HG03139 (cell line): ENCODE measurements at regions not wholly inside any gene's neighbourhood (a gene's known extent, or its start where the extent isn't known, plus 50 kb on each side); places are given as distances from the start of the nearest gene placed in this dataset.
"Not testable (repeated sequence)": the region's sequence is repeated elsewhere in the genome, so short reads cannot be mapped to it uniquely, and the experiment has no call there.

Experiments used
- ATAC-seq: cut with Tn5 transposase; IDR thresholded peaks from one replicate; pipeline ENCODE4 v1.9.1; 2021; ENCODE audit not compliant: unreplicated experiment

DNA sequence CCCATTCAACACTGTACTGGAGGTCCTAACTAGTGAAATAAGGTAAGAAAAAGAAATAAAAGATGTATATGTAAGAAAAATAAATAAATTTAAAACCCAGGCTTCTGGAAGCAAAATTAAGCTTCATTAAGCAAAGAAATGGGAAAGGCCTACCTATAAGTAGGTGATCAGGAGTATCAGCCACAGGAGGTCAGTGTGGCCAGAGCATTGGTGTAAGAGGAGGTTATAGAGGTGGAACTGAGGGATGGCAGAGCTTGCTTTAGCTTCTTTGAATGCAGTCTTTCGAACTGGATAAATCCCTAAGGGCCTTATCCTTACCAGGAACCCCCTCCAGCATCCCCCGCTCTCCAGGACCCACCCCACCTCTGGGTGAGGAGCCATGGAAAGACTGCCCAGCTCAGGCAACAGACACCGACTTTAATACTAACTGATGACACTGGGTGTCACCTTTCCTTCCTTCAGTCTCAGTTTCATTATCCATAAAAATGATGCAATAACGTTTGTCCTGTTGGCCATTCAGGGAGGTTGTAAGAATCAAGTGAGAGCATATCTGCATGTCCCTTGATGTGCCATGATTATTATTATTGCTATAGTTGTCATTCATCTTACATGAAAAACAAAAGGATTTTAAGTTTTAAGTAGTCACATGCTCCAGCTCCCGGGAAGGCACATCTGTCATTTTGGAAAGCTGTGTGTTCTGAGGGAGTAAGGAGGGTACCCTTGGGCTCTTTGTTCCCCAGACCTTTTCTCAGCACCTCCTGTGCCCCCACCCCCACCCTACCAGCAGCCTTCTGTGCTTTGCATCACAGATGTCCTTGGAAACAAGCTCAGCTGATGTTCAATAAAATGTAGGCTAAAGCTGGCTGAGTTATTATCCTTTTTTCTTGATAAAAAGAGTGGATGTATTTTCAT is 50.8 kb upstream of the CTNNA1 start:
- no peak for ATAC-seq

DNA sequence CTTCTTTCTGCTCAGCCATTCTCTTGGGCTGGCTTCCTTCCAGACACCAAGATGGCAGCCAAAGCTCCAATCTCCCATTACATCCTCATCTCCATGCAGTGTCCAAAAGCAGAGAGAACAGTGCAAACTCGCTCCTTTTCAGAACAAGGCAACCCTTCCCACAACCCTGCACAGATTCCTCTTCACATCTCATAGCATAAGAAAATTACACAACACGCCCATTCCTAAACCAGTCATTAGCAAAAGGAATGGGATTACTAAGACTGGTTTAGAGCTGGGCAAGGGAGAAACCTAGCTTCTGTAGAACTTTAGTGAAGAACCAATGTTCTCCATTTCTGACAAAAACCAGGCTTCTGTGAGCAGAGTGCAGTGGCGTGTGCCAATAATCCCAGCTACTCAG is 51.5 kb upstream of the CTNNA1 start:
- no peak for ATAC-seq

DNA sequence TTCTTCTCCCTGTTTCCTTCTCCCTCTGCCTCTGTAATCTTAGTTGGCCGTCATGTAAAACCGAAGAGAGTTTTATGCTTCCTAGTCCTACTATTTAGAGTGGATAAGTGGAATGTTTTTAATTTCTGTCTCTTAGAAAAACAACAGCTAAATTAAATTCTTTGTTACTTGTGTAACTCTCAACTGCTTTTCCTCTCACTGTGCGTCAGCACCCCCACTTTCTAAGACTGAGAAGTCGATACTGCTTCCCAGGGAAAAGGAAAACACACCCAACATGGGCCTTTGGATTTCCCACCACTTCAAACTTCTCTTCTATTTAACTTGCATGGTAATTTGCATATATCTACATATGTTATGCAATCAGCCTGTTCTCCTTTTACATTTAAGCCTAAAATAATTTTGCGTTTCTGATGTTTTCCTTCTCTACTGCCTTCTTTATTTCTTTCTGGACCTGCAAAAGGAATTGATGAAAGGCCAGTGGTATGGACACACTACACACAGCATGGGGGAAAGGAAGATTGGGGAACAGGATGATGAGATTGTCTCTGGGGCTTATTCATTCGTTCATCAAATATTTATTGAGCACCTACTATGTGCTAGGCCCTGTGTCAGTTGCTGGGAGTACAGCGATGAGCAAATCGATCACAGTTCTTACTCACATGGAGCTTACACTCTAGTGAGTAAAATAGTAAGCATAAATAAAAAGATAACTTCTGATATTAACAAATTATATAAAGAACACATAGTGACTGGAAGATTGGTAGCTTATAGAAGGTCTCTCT is 52.5 kb upstream of the CTNNA1 start:
- no peak for ATAC-seq

DNA sequence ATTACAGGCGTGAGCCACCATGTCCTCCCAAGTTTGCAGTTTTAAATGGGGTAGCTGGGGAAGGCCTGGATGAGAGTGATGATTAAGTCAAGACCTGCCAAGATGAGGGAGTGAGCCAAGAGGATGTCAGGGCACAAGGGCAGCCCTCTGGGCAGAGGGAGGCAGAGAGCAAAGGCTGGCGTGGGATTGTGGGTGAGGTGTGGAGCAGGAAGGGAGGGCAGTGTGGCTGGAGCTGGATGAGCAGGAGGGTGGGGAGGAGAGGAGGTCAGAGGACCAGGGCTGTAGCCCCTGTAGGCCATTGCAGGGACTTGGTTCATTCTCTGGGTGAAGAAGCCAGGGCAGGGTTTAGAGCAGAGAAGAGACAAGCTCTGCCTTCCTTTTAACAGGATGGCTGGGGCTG is 53.7 kb upstream of the CTNNA1 start:
- ATAC-seq, result no peak

DNA sequence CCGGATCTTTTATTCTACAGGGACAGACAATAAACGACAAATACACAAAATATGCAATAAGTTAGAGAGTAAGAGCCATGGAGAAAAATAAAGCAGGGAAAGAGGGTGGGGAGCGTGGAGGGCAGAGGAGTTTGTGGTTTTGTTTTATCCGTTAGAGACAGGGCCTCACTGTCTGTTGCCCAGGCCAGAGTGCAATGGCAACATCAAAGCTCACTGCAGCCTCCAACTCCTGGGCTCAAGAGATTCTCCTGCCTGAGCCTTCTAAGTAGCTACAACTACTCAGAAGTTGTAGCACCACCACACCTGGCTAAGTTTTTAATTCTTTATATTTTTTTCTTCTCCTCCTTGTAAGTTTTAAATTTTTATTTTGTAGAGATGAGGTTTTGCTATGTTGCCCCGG is 54.5 kb upstream of the CTNNA1 start:
- no peak for ATAC-seq

DNA sequence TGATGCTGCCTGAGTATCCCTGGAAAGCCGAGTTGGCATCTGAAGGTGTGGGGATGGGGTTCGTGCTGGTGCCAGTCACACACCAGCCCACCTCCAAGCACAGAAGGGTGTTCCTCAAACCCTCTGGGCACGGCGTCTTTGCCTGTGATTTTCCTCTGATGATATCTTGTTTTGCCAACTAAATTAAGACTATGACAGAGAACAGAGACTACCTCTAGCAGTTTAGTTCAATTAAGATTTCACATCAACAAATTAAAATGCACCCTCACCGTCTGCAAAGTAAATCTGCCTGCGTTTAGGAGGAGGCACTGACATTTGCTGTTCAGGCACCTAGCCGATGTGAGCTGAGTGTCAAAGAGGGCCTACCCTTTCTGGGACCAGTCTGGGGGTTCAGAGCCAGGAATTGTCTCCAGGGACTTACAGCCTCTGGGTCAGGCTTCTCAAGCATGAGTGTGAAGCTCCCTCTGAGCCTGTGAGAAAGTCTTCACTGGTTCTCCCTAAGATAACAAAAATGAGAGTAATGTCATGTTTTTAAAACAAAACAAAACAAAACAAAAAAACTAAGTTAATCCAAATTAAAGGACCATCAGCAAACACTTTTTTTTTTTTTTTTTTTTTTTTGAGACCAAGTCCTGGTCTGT is 55.4 kb upstream of the CTNNA1 start:
- no peak for ATAC-seq

DNA sequence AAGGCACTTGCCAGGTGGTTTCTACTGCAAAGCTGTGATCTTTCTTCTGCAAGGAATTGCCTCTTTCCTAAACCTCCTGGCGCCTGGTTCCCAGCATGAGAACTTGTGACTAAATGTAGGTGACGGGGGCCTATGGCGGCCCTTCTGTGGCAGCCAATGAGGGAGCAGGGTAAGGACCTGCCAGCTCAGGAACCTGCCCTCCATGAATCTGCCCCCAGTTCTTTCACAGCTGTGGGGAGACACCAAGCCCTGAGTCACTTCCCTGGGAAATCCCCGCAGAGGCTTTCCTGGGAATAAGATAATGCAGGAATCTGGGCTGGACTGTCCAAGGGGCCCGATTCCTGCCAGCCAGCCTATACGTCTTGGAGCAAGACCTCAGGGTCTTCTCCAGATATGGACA is 56.7 kb upstream of the CTNNA1 start:
- no peak for ATAC-seq

DNA sequence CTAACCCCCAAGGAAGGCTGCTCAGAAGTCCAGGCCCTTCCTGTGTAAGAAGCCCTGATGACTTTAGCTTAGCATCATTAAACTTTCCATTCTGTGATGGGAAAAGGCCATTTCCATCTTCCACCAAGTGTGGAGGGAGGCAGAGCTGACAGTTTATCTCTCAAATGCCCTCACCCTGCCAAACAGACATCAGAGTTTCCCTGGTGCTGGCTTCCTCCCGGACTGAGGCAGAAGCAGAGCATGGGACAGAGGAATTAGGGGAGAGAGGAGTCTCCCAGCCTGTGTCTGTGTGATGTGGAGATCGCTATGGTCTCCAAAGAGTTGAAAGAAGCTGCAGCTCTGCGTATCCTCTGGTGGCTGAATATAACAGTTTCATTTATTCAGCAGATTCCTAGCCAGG is 57.4 kb upstream of the CTNNA1 start:
- ATAC-seq, result no peak

DNA sequence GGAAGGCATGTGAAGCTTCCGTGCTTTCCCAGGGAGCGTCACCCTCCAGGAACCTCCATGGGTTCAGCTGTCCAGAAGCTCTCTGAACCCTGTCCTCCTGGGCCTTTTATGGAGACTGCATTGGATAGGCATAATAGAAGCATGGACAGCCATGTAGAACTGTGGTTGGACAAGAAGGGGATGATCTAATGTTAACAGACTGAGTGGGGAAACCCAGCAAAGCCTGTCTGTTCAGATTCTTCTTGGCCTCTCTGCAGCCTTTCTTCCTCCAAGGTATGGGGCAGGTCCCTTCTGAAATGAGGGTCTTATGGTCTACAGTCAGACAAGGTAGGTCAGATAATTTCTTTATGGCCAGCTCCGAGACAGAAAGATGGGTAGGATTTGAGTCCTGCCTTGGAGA is 59.1 kb upstream of the CTNNA1 start:
- no peak for ATAC-seq

DNA sequence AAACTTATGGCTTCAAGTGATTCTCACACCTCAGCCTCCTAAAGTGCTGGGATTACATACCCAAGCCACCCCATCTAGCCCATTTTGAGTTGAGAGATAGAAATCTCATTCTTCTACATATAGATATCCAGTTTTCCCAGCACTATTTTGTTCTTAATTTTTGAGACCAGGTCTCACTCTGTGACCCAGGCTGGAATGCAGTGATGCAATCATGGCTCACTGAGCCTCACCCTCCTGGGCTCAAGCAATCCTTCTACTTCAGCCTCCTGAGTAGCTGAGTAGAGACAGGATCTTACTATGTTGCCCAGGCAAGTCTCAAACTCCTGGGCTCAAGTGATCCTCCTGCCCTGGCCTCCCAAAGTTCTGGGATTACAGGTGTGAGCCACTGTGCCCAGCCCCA is 60.9 kb upstream of the CTNNA1 start:
- no peak for ATAC-seq

DNA sequence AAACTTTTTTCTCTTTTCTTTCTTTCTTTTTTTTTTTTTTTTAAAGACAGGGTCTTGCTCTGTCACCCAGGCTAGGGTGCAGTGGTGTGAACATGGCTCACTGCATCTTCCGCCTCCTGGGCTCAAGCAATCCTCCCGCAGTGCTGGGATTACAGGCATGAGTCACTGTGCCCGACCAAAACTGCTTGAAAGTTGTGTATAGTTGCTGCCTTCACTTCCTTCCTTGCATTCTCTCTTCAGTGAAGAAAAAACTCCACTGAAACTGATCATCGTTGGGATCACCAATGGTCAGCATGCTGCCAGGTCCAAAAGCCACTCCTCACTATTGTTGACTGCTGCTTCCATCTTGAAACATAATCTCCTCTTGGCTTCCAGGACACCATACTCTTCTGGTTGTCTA is 66.6 kb upstream of the CTNNA1 start:
- ATAC-seq, result no peak

DNA sequence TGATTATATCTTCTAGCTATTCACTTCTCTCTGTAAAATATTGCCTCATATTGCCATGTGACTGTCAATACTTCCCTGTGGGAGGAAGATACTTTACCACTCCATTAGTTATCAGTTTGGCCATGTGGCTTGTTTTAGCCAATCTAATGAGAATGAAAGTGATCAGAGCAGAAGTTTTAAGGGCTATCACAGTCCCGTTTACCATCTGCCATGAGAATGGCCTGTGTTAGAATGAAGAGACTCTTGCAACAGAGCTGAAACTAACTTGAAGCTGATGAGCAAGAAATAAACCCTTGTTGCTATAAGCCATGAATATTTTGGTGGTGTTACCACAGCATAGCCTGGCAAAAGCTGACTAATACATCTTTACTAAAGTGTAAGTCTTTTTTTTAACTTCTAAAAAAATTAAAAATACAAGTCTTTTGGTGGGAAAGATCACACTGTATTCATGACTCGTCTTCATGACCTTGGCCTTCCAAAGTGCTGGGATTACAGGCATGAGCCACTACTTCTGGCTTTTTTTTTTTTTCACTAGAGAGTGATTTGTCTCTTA is 68.0 kb upstream of the CTNNA1 start:
- ATAC-seq, result no peak

DNA sequence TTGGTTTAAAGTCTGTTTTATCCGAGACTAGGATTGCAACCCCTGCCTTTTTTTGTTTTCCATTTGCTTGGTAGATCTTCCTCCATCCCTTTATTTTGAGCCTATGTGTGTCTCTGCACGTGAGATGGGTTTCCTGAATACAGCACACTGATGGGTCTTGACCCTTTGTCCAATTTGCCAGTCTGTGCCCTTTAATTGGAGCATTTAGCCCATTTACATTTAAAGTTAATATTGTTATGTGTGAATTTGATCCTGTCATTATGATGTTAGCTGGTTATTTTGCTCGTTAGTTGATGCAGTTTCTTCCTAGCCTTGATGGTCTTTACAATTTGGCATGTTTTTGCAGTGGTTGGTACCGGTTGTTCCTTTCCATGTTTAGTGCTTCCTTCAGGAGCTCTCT is 70.8 kb upstream of the CTNNA1 start:
- ATAC-seq, result not testable (repeated sequence)

DNA sequence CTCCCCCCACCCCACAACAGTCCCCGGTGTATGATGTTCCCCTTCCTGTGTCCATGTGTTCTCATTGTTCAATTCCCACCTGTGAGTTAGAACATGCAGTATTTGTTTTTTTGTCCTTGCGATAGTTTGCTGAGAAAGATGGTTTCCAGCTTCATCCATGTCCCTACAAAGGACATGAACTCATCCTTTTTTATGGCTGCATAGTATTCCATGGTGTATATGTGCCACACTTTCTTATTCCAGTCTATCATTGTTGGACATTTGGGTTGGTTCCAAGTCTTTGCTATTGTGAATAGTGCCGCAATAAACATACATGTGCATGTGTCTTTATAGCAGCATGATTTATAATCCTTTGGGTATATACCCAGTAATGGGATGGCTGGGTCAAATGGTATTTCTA is 74.4 kb upstream of the CTNNA1 start:
- ATAC-seq, result not testable (repeated sequence)

DNA sequence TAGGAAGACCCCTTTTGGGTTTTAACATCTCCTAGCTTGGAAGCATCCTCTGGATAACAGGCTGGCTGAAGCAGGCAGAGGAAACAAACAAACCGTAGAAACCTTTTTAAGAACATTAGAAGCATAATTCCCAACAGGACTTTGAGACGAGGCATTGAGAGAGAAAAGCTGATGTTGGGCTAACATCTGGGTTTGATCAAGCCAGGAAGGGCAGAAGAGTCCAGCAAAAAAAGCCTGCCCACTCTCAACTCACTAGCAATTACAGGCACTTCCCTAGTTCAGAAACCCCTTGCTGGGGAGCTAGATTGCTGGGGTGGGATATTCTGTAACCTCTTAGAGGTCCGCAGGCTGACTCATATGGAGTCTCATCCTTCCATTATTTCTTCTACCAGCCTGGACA is 75.4 kb upstream of the CTNNA1 start:
- no peak for ATAC-seq

DNA sequence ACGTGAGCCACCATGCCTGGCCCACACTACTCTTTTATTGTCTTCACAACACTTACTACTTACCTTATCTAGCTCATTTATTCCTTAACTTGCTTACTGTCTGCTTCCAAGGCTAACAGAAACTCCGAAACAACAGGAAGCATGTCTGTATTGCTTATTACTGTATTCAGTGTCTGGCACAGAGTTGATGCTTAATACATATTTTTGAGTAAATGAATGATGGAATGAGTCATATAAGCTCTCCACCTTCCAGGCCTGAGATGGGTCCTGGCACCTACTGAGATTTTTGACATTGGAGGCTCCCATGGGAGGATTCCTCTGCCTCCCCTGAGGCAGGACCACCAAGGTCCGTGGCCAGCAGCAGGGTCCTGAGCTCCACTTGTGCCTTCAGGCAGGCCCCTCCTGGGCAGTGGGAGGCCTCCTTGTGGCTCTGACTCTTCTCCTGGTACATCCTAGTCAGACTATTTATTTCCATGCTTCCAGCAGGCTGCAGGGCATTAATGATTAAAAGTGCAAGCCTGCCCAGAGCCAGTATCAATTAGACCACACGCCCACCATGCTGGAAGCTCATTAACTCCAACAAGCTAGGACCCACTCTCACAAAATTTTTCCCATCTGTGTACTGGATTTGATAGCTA is 76.5 kb upstream of the CTNNA1 start:
- no peak for ATAC-seq

DNA sequence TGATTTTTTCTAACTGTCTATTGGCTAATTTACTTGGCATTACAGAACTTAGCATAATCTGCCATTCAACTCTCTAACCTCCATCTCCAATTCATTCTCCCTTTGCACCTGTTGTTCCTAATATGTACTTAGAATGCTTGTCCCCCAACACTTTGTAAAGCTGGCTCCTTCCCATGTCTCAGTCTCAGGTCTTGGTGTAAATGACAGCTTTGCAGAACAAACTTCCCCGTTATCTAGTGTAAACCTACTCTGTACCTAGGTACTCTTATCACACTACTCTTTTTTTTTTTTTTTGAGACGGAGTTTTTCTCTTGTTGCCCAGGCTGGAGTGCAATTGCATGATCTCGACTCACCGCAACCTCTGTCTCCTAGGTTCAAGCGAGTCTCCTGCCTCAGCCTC is 77.2 kb upstream of the CTNNA1 start:
- ATAC-seq, result no peak

DNA sequence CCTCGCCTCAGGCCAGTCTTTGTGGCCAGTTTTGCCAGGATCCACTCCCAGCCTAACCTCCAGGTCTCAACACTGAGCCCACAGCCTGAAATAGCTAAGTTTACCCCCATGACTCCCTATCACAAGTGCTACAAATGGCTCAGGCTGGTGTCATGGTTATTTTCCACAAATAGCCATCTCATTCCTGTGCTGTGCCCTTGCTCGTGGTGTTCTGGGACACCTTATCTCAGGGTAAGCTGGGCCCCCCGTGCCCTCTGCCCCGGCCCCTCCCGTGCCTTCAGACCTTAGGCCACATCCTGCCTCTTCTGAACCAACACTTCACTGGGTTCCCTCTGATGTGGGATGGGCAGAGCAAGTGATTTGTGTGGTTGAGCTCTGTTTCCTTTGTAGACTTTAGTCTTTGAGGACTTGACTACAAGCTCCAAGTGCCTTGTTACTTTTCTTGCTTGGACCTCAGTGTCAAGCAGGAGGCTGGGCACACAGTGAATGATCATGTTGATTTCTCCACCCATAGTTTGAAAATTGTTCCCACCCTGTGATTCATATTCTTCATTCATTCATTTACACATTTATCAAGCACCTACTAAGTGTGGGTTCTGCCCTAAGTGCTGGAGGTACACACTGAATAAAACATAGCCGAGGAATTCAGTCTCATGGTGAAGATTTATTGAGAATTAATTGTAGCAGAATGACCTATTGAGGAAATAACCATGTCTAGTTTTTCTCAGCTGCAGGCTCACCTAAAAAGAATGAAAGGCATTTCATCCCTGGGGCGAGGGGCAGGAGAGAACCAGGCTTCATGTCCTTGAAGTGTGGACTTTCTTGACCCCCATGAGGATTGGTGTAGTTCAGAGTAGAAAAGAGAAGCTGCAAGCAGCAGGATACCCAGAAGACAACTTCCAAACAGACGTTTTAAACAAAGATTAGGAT is 84.5 kb upstream of the CTNNA1 start:
- ATAC-seq, result no peak

DNA sequence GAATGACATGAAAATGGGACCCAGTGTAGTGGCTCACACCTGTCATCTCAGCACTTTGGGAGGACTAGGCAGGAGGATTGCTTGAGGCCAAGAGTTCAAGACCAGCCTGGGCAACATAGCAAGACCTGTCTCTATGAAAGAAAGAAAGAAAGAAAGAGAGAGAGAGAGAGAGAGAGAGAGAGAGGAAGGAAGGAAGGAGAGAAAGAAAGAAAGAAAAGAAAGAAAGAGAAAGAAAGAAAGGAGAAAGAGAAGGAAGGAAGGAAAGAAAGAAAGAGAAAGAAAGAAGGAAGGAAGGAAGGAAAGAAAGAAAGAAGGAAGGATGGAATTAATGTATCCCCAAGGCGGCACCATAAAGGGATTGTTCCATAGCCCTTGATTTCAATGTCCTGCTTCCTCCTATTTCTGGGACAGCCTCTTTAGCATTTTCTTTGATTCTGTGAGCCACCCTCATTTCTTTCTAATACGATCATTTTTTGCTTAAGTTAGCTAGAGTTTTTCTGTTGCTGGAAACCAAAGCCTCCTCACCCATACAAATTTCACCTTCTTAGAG is 85.4 kb upstream of the CTNNA1 start:
- ATAC-seq, result not testable (repeated sequence)
